HG03439 (cell line): ENCODE measurements at regions not wholly inside any gene's neighbourhood (a gene's known extent, or its start where the extent isn't known, plus 50 kb on each side); places are given as distances from the start of the nearest gene placed in this dataset.

Experiments used
- ATAC-seq: cut with Tn5 transposase; IDR thresholded peaks from one replicate; pipeline ENCODE4 v1.9.1; 2021; ENCODE audit warnings: mild to moderate bottlenecking, moderate library complexity; ENCODE audit not compliant: unreplicated experiment

DNA sequence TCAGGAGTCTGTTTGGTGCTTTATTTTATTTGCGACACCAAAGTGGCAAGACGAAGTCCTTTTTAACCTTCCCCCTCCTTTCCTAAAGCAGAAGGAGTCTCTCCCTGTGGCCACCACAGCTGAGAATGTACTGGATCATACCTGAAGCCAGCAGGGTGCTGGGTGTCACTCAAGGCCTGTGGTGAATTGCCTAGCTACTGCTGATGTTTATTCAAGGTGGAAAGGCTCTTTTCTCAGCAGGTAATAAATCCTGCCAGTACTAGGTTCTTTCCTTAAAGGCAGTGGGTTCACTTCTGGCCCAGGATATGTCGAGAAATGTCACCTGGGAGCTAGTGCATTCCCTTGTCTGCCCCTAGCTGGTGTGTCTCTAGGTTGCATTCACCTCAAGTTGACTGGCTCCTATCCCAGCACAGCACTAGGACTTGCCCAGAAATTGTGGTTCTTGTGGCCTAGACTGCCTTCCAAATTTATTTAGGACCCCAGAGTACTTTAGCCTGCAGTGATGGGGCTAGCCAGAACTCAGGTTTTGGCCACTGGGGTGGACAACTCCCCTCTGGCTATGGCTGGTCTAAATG, 60.8 kb upstream of the FAM3C start:
- ATAC-seq: no peak

DNA sequence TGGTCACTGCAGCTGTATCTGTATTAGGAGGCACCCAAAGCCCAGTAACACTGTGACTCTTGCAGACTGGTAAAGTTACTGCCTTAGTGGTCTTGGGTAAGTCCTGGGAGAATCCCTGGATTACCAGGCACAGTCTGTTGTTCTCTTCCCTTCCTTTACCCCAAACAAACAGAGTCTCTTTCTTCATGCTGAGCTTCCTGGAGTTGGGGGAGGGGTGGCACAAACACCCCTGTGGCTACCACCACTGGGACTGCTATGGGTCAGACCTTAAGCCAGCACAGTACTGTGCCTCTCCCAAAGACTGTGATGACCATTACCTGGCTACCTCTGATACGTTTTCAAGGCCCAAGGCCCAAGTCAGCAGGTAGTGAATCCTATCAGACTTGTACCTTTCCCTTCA, 59.9 kb upstream of the FAM3C start:
- no peak for ATAC-seq

DNA sequence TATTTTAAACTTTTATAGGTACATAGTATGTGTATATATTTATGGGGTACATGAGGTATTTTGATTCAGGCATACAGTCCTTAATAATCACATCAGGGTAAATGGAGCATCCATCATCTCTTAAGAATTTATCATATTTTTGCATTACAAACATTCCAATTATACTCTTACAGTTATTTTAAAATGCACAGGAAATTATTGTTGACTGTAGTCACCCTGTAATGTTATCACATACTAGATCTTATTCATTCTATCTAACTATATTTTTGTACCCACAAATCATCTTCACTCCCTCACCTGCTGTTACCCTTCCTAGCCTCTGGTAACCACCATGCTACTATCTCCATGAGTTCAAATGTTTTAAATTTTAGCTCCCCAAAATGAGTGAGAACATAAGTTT, 56.3 kb upstream of the FAM3C start:
- no peak for ATAC-seq

DNA sequence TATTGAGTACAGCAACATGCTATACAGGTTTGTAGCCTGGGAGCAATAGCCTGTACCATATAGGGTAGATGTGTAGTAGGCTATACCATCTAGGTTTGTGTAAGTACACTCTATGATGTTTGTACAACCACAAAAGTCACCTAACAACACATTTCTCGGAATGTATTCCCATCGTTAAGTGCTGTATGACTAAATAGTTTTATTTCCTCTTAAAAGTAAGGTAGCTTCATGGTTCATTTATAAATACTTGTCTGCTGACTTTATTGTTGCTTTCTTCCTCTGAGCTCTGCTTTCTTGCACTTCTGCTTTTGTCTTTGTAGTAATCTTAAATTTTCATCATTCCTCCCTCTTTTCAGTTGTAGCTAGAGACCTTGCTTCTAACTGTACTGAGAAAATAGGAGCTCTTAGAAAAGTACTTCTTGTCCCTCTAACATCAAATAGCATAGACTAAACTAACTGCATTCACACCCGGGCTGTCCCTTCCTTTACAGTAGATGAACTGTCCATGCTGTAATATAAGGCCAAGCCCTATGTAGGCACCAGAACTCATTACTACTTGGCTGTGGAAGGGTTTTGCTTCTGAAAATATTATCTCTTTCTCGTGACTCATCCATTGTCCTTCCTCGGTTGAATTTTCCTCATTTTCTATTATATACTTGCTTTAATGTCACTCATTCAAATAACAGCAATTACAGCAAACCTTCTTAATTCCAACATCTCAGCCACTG, 55.4 kb upstream of the FAM3C start:
- ATAC-seq: no peak

DNA sequence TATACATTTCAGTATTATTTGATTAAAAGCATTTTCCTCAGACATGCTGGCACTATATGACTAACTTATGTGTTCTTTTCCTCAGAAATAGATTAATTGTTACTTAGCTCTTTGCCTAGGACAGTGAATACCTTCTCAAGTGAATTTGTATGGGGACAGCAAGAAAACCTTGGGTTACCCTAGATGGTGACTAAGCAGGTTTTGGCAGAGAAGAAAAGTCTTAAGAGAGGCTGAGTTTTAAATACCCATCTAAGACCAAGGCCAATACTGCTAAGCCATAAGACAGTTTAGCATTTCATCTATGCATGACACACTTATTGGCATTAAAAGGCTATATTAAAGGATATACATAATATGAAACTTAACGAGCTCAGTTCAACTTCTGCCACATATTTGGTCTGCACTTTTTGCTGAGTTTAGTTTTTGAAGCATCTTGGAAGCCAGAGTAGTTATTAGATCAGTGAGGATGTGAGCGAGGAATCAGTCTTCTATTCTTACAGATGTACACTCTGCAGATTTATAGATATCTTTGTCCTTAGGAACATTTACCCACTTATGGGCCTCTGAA, 54.6 kb upstream of the FAM3C start:
- ATAC-seq: no peak

DNA sequence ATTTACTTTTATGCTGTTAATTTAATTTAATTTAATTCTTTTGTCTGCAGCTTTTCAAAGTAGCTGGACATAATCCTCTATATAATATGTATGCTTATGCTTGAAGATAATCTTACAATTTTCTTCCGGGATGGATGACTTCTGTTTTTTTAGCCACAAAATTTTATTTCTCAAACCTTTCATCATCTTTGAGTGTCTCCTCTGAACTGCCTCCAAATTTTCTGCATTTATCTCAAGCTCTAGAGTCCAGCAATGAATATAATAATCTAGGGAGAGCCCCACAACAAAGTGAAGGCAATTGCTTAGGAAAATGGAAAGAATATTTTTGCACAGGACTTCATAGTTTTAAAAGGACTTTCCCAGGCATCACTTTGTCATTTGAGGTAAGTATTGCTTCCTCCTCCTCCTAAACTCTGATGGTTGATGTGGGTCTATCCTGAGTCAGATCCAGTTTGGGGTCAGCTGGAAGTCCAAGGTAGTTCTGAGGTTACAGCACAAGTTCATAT, 53.7 kb upstream of the FAM3C start:
- ATAC-seq: no peak

DNA sequence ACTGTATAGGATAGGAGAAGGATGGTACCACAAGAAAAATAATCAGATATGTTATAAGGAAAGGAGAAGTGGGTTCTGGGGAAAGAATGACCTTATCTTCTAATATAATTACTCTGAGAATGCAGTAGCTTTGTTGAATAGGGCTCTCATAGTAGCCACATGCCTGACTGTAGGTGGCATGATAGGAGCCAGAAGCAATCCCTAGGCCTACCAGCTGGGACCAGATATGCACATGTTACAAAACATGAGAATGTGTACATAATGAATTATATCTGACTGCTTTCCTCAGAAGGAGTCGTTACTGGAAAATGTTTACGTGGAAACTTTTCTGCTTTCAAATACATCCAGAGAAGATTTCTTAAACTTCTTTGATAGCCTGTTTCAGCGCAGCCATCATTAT, 53.2 kb upstream of the FAM3C start:
- ATAC-seq: no peak

DNA sequence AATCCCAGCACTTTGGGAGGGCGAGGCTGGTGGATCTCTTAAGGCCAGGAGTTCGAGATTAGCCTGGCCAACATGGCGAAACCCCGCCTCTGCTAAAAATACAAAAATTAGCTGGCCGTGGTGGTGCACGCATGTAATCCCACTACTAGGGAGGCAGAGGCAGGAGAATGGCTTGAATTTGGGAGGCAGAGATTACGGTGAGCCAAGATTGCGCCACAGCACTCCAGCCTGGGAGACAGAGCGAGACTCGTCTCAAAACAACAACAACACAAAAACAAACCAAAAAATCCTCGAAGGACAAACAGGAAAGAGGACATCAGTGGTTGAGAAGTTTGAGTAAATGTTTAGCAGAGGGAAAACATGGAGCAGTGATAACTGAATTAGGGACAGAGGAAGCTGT, 52.3 kb upstream of the FAM3C start:
- ATAC-seq: no peak

DNA sequence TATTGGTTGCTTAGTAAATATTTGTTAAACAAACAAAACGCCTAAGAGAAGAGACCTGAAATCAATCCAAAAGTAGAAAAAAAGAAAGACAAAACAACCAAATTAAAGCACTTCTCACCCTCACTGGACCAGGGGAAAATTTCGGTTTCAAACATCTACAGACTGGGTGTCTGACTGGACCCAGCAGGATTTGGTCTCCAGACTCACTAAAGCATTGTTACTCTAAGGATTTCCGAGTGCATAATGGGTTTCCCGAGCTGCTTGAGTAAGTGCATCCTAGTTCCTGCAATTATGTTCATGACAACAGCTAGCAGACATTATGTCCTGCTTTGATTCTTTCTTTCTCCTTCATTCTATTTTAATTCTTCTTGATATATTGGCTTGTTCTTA, 51.8 kb upstream of the FAM3C start:
- ATAC-seq: no peak

DNA sequence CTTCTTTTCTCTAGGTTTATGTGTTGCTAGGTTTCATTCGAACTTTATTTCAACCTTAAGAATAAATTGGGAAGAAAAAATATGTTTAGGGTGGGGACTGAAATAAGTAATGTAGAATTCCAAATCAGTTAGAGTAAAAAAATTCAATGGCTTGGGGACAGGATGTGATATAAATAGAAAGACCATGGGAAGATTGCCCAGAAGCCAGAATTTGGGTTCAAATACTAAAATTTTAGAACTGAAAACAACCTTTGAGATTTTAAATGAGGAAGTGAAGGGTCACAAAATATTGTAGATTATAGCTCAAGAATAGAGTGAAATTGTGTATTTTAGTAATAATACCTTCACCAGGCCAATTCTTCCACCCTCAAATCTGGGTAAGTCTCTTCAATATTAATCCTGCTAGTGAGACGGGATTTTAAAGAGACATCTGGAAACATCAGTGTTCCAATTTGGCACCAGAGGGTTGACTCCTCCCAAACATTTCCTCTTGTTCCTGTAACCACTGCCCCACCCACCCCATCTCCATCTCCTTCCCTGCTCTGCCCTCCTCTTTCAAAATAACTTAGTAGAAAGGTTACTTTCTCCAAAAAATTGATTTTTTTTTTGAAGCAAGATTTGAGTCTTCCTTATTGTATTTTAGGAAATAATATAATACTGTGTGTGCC, 51.3 kb upstream of the FAM3C start:
- ATAC-seq: no peak

DNA sequence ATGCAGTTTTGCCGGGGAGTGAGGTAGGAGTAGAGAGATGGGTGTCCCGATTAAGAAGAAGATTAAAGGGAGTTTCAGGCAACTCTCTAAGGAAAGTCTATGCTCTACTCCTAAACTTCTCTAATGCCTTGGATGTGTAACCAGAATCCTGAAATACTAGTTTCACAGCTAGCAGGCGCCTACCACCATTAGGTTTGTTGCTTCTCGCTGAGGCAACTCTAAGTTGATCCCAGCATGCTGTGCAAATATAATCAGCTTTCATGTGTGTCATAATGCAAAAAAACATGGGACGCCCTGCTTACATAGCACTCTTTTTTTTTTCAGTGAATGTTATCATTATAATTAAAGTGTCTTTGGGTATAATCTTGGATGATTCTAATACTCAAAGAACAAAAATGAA, 50.4 kb upstream of the FAM3C start:
- ATAC-seq: no peak
